SK-N-SH treated with all-trans-retinoic acid at 6 μM for 48 hours (cell line): ENCODE measurements at regions not wholly inside any gene's neighbourhood (a gene's known extent, or its start where the extent isn't known, plus 50 kb on each side); places are given as distances from the start of the nearest gene placed in this dataset.

ENCODE experiments used
- ARNTL ChIP-seq: fragments of 450-650 bp; formaldehyde crosslinking; IDR thresholded peaks from 2 replicates; pipeline ENCODE4 v1.5.0; 2020; ENCODE audit warnings: low read depth, mild to moderate bottlenecking, moderate library complexity, borderline replicate concordance
- BACH2 ChIP-seq: fragments of 250-450 bp; sonication (Bioruptor Pico); IDR thresholded peaks from 2 replicates; pipeline ENCODE4 v1.9.0; 2021; ENCODE audit warnings: mild to moderate bottlenecking, borderline replicate concordance
- ESRRG ChIP-seq: fragments of 250-450 bp; sonication (Bioruptor Pico); IDR thresholded peaks from 2 replicates; pipeline ENCODE4 v1.6.1; 2021; ENCODE audit warnings: mild to moderate bottlenecking
- ISL1 ChIP-seq: fragments of 250-450 bp; sonication (Bioruptor Pico); IDR thresholded peaks from 2 replicates; pipeline ENCODE4 v2.1.2; 2022; ENCODE audit warnings: mild to moderate bottlenecking, moderate library complexity
- PPARA ChIP-seq: fragments of 250-450 bp; sonication (Bioruptor Pico); IDR thresholded peaks from 2 replicates; pipeline ENCODE4 v1.5.0; 2020; ENCODE audit warnings: mild to moderate bottlenecking, borderline replicate concordance
- ZFP3 ChIP-seq: fragments of 250-450 bp; sonication (Bioruptor Pico); IDR thresholded peaks from 2 replicates; pipeline ENCODE4 v1.5.0; 2020; ENCODE audit warnings: mild to moderate bottlenecking, moderate library complexity
- ZNF565 ChIP-seq: fragments of 450-650 bp; formaldehyde crosslinking; conservative IDR thresholded peaks from 2 replicates; pipeline ENCODE4 v1.5.0; 2020; ENCODE audit warnings: low read depth, mild to moderate bottlenecking, moderate library complexity
- ZNF70 ChIP-seq: fragments of 450-650 bp; formaldehyde crosslinking; IDR thresholded peaks from 2 replicates; pipeline ENCODE4 v1.5.0; 2020; ENCODE audit warnings: mild to moderate bottlenecking, moderate library complexity
- TF ChIP-seq, protein P1 (sequence below): fragments of 250-450 bp; sonication (Bioruptor Pico); IDR thresholded peaks from 2 replicates; pipeline ENCODE4 v1.5.1; 2021; ENCODE audit warnings: mild to moderate bottlenecking, moderate library complexity
- TF ChIP-seq, protein P2 (sequence below): fragments of 250-450 bp; sonication (Bioruptor Pico); IDR thresholded peaks from 2 replicates; pipeline ENCODE4 v1.8.0; 2021; ENCODE audit warnings: low read depth, mild to moderate bottlenecking, moderate library complexity, borderline replicate concordance
- TF ChIP-seq, protein P3 (sequence below): fragments of 250-450 bp; sonication (Bioruptor Pico); IDR thresholded peaks from 2 replicates; pipeline ENCODE4 v1.5.1; 2020; ENCODE audit warnings: low read depth, mild to moderate bottlenecking, moderate library complexity
- TF ChIP-seq, protein P4 (sequence below): fragments of 250-450 bp; sonication (Bioruptor Pico); IDR thresholded peaks from 2 replicates; pipeline ENCODE4 v1.5.0; 2020; ENCODE audit warnings: mild to moderate bottlenecking, moderate library complexity
- TF ChIP-seq, protein P5 (sequence below): fragments of 250-450 bp; sonication (Bioruptor Pico); IDR thresholded peaks from 2 replicates; pipeline ENCODE4 v1.8.0; 2020; ENCODE audit warnings: mild to moderate bottlenecking, moderate library complexity, borderline replicate concordance

DNA sequence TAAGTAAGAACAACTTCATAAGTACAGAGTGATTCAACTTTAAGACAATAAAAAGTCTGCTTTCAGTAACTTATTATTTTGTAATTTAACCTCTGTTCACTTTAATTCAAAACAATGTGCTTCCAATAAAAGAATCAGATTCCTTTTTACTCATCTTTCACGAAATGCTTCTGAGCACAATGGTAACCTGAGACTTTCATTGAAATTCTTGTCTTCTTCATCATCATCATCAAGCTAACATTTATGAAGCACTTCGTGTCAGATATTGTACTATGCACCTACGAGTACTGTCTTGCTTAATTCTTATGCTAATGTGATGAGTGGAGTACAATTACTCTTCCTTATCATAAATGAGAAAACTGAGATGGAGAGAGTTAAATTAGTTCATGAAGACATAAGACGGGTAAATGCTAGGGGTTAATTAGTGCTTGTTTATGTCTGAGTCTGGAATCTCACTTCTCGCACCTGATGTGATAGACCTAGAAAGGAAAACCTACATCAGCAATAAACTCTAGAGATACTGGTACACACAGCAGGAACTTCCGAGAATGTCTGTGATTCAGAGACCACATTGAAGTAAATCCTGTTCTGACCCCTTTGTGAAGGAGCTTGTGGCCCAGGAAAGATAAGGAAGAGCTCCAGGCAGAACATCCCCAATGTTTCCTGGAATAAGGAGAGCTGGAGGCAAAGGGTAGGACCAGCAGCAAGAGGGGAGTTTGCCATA, 227.6 kb upstream of the ETAA1 start:
- TF ChIP-seq ESRRG (CRISPR knock-in tag) (no peak), PPARA (CRISPR knock-in tag) (no peak), ARNTL (no peak), BACH2 (CRISPR knock-in tag) (no peak), ISL1 (CRISPR knock-in tag) (no peak), ZNF70 (CRISPR knock-in tag) (no peak), ZNF565 (CRISPR knock-in tag) (no peak), ZFP3 (CRISPR knock-in tag) (no peak)
- TF ChIP-seq, protein P1, sequence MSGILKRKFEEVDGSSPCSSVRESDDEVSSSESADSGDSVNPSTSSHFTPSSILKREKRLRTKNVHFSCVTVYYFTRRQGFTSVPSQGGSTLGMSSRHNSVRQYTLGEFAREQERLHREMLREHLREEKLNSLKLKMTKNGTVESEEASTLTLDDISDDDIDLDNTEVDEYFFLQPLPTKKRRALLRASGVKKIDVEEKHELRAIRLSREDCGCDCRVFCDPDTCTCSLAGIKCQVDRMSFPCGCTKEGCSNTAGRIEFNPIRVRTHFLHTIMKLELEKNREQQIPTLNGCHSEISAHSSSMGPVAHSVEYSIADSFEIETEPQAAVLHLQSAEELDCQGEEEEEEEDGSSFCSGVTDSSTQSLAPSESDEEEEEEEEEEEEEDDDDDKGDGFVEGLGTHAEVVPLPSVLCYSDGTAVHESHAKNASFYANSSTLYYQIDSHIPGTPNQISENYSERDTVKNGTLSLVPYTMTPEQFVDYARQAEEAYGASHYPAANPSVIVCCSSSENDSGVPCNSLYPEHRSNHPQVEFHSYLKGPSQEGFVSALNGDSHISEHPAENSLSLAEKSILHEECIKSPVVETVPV (CRISPR knock-in tag), result no peak
- TF ChIP-seq, protein P2, sequence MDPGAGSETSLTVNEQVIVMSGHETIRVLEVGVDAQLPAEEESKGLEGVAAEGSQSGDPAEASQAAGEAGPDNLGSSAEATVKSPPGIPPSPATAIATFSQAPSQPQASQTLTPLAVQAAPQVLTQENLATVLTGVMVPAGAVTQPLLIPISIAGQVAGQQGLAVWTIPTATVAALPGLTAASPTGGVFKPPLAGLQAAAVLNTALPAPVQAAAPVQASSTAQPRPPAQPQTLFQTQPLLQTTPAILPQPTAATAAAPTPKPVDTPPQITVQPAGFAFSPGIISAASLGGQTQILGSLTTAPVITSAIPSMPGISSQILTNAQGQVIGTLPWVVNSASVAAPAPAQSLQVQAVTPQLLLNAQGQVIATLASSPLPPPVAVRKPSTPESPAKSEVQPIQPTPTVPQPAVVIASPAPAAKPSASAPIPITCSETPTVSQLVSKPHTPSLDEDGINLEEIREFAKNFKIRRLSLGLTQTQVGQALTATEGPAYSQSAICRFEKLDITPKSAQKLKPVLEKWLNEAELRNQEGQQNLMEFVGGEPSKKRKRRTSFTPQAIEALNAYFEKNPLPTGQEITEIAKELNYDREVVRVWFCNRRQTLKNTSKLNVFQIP (CRISPR knock-in tag), result no peak
- TF ChIP-seq, protein P3, sequence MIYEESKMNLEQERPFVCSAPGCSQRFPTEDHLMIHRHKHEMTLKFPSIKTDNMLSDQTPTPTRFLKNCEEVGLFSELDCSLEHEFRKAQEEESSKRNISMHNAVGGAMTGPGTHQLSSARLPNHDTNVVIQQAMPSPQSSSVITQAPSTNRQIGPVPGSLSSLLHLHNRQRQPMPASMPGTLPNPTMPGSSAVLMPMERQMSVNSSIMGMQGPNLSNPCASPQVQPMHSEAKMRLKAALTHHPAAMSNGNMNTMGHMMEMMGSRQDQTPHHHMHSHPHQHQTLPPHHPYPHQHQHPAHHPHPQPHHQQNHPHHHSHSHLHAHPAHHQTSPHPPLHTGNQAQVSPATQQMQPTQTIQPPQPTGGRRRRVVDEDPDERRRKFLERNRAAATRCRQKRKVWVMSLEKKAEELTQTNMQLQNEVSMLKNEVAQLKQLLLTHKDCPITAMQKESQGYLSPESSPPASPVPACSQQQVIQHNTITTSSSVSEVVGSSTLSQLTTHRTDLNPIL (CRISPR knock-in tag), result no peak
- TF ChIP-seq, protein P4, sequence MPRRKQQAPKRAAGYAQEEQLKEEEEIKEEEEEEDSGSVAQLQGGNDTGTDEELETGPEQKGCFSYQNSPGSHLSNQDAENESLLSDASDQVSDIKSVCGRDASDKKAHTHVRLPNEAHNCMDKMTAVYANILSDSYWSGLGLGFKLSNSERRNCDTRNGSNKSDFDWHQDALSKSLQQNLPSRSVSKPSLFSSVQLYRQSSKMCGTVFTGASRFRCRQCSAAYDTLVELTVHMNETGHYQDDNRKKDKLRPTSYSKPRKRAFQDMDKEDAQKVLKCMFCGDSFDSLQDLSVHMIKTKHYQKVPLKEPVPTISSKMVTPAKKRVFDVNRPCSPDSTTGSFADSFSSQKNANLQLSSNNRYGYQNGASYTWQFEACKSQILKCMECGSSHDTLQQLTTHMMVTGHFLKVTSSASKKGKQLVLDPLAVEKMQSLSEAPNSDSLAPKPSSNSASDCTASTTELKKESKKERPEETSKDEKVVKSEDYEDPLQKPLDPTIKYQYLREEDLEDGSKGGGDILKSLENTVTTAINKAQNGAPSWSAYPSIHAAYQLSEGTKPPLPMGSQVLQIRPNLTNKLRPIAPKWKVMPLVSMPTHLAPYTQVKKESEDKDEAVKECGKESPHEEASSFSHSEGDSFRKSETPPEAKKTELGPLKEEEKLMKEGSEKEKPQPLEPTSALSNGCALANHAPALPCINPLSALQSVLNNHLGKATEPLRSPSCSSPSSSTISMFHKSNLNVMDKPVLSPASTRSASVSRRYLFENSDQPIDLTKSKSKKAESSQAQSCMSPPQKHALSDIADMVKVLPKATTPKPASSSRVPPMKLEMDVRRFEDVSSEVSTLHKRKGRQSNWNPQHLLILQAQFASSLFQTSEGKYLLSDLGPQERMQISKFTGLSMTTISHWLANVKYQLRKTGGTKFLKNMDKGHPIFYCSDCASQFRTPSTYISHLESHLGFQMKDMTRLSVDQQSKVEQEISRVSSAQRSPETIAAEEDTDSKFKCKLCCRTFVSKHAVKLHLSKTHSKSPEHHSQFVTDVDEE, result no peak
- TF ChIP-seq, protein P5, sequence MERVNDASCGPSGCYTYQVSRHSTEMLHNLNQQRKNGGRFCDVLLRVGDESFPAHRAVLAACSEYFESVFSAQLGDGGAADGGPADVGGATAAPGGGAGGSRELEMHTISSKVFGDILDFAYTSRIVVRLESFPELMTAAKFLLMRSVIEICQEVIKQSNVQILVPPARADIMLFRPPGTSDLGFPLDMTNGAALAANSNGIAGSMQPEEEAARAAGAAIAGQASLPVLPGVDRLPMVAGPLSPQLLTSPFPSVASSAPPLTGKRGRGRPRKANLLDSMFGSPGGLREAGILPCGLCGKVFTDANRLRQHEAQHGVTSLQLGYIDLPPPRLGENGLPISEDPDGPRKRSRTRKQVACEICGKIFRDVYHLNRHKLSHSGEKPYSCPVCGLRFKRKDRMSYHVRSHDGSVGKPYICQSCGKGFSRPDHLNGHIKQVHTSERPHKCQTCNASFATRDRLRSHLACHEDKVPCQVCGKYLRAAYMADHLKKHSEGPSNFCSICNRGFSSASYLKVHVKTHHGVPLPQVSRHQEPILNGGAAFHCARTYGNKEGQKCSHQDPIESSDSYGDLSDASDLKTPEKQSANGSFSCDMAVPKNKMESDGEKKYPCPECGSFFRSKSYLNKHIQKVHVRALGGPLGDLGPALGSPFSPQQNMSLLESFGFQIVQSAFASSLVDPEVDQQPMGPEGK, result no peak
